Esophagus muscularis mucosa (tissue), 4 donors: ENCODE measurements at regions not wholly inside any gene's neighbourhood (a gene's known extent, or its start where the extent isn't known, plus 50 kb on each side); places are given as distances from the start of the nearest gene placed in this dataset.
"Not testable (repeated sequence)": the region's sequence is repeated elsewhere in the genome, so short reads cannot be mapped to it uniquely, and the experiment has no call there.

Experiments used
- DNase-seq: peaks from one replicate; pipeline ENCODE4 v3.0.0-alpha.2; 2017; ENCODE audit errors: extremely low spot score
- H3K27ac ChIP-seq, 4 donors: fragments of 200-600 bp; sonication (generic); replicated peaks in 1 of 4; 1 replicate in 3 of 4; 2 replicates in 1 of 4; pipeline ENCODE4 v1.5.1; 2016 to 2019; ENCODE audit warnings: mild to moderate bottlenecking in 1 of 4
- H3K27me3 ChIP-seq, 4 donors: fragments of 200-600 bp; sonication (generic); one replicate each; pipeline versions ENCODE4 v1.5.1 to v1.6.0; 2016 to 2019
- H3K36me3 ChIP-seq, 4 donors: fragments of 200-600 bp; sonication (generic); one replicate each; pipeline ENCODE4 v1.5.1; 2016 to 2019
- H3K4me1 ChIP-seq, 4 donors: fragments of 200-600 bp; sonication (generic); one replicate each; pipeline ENCODE4 v1.5.1; 2016 to 2019
- H3K4me3 ChIP-seq, 4 donors: fragments of 200-600 bp; sonication (generic); 1 replicate in 2 of 4; 2 replicates in 2 of 4; pipeline ENCODE4 v1.5.1; 2016 to 2019; ENCODE audit warnings: mild to moderate bottlenecking in 4 of 4, moderate library complexity in 1 of 4
- H3K9me3 ChIP-seq, 4 donors: fragments of 200-600 bp; sonication (generic); 1 replicate in 3 of 4; 2 replicates in 1 of 4; pipeline ENCODE4 v1.5.1; 2016 to 2019
- EP300 ChIP-seq: sonication (generic); formaldehyde crosslinking; IDR thresholded peaks from one replicate; pipeline ENCODE4 v1.6.1; 2017; ENCODE audit warnings: antibody characterized with exemption
- POLR2A ChIP-seq: fragments of 450-650 bp; IDR thresholded peaks from one replicate; pipeline ENCODE4 v1.6.1; 2017; ENCODE audit warnings: antibody characterized with exemption, moderate library complexity, mild to moderate bottlenecking, low read depth
- POLR2AphosphoS5 ChIP-seq, 2 donors: sonication (generic); formaldehyde crosslinking; IDR thresholded peaks; one replicate each; pipeline ENCODE4 v1.6.1; 2017; ENCODE audit warnings: antibody characterized with exemption in 2 of 2
- WGBS: methylation state at CpG from one replicate; pipeline ENCODE4 v1.1.5; 2018; 5-methylcytosine and 5-hydroxymethylcytosine counted together
- intact Hi-C: fragments of 100-400 bp; cut with DNase I; formaldehyde crosslinking; loops from one replicate; pipeline ENCODE4 v1.15.1; 2023
- TF ChIP-seq, protein P1 (sequence below), 3 experiments: fragments of 200-600 bp in 2 of 3; fragments of 450-650 bp in 1 of 3; sonication (generic) in 2 of 3; IDR thresholded peaks; one replicate each; pipeline ENCODE4 v1.5.1; 2017 to 2019; ENCODE audit warnings: antibody characterized with exemption in 3 of 3, mild to moderate bottlenecking in 2 of 3, moderate library complexity in 1 of 3

- intact Hi-C loops: no loop called here
- H3K9me3 ChIP-seq: no peaks in the 10 kb centered on the region
- H3K4me3 ChIP-seq: no peak overlapping the region
- no peaks in the 10 kb centered on the region for H3K36me3 ChIP-seq
- peaks cover 0 to 6% (median 3%) of the 10 kb centered on the region in 4 donors for H3K4me1 ChIP-seq
- TF ChIP-seq EP300: no peak
- TF ChIP-seq POLR2A: no peak
- TF ChIP-seq, protein P1, sequence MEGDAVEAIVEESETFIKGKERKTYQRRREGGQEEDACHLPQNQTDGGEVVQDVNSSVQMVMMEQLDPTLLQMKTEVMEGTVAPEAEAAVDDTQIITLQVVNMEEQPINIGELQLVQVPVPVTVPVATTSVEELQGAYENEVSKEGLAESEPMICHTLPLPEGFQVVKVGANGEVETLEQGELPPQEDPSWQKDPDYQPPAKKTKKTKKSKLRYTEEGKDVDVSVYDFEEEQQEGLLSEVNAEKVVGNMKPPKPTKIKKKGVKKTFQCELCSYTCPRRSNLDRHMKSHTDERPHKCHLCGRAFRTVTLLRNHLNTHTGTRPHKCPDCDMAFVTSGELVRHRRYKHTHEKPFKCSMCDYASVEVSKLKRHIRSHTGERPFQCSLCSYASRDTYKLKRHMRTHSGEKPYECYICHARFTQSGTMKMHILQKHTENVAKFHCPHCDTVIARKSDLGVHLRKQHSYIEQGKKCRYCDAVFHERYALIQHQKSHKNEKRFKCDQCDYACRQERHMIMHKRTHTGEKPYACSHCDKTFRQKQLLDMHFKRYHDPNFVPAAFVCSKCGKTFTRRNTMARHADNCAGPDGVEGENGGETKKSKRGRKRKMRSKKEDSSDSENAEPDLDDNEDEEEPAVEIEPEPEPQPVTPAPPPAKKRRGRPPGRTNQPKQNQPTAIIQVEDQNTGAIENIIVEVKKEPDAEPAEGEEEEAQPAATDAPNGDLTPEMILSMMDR (IDR thresholded peaks at IDR 0.05): no peak
- no peak for TF ChIP-seq POLR2AphosphoS5 (IDR thresholded peaks at IDR 0.05)
- no peaks in the 10 kb centered on the region for H3K27me3 ChIP-seq
- no peak for DNase-seq
- H3K27ac ChIP-seq: no peak overlapping the region
- WGBS: 92% methylated on average over 1 of the region's 1 CpG
Observed at GRCh38 chr11:80281194-80281593, 840.4 kb upstream of the TENM4 start.

DNA sequence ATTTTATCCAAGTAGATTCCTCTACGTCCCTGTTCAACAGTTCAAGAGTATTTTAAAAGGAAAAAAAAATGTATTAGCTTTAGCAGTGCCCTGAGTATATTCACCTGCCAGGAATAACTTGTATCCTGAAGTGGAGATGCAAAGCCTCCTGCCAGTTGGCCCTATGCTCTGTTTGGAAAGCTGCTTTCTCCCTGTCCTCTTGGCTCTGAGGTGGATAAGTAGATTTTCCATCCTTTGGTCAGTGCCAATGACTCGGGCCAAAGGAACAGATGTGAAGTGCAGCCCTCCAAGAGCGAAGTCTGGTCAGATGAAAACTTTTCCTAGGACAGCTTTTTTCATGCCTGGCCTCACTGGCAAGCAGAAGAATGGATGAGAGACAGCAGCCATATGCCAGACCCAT lies 839.9 kb upstream of the TENM4 start:
- no peaks in the 10 kb centered on the region for H3K9me3 ChIP-seq

GRCh38 chr11:80261776-80262175 lies 820.9 kb upstream of the TENM4 start:
- WGBS: 82% methylated on average over 5 of the region's 5 CpGs
- no peak overlapping the region for H3K27ac ChIP-seq
- no peaks in the 10 kb centered on the region for H3K36me3 ChIP-seq
- no peak for DNase-seq
- no peak overlapping the region for H3K4me3 ChIP-seq
- no peaks in the 10 kb centered on the region for H3K4me1 ChIP-seq
- no peaks in the 10 kb centered on the region for H3K9me3 ChIP-seq
- H3K27me3 ChIP-seq: no peaks in the 10 kb centered on the region
- TF ChIP-seq POLR2AphosphoS5 (IDR thresholded peaks at IDR 0.05) (no peak), EP300 (no peak), POLR2A (no peak)
- TF ChIP-seq, protein P1 (IDR thresholded peaks at IDR 0.05): no peak
- intact Hi-C loops: no loop called here

More for the DNA sequence above, 839.9 kb upstream of the TENM4 start:
- peaks cover 0 to 6% (median 3%) of the 10 kb centered on the region in 4 donors for H3K4me1 ChIP-seq
- TF ChIP-seq POLR2A (no peak), POLR2AphosphoS5 (IDR thresholded peaks at IDR 0.05) (no peak), EP300 (no peak)
- TF ChIP-seq, protein P1 (IDR thresholded peaks at IDR 0.05): no peak
- H3K36me3 ChIP-seq: no peaks in the 10 kb centered on the region
- WGBS: 31% methylated on average over 3 of the region's 3 CpGs
- no peak for DNase-seq
- H3K27me3 ChIP-seq: no peaks in the 10 kb centered on the region
- intact Hi-C loops: no loop called here
- no peak overlapping the region for H3K4me3 ChIP-seq
- H3K27ac ChIP-seq: no peak overlapping the region

GRCh38 chr11:80257319-80258015 lies 816.6 kb upstream of the TENM4 start:
- H3K36me3 ChIP-seq, H3K9me3 ChIP-seq, H3K4me3 ChIP-seq, H3K27me3 ChIP-seq, intact Hi-C loops, H3K27ac ChIP-seq, DNase-seq, H3K4me1 ChIP-seq: not testable (repeated sequence)
- 92% methylated on average over 33 of the region's 45 CpGs for WGBS

GRCh38 chr11:80255021-80255420 lies 814.2 kb upstream of the TENM4 start:
- no peak overlapping the region for H3K27ac ChIP-seq
- no peak for DNase-seq
- H3K9me3 ChIP-seq: no peaks in the 10 kb centered on the region
- TF ChIP-seq POLR2AphosphoS5 (IDR thresholded peaks at IDR 0.05) (no peak), EP300 (no peak), POLR2A (no peak)
- TF ChIP-seq, protein P1 (IDR thresholded peaks at IDR 0.05): no peak
- no peaks in the 10 kb centered on the region for H3K4me1 ChIP-seq
- intact Hi-C loops: no loop called here
- no peaks in the 10 kb centered on the region for H3K27me3 ChIP-seq
- no peak overlapping the region for H3K4me3 ChIP-seq
- H3K36me3 ChIP-seq: no peaks in the 10 kb centered on the region
